NCI-H446 treated with DMSO at 0.1 percent for 48 hours (cell line): ENCODE measurements at regions not wholly inside any gene's neighbourhood (a gene's known extent, or its start where the extent isn't known, plus 50 kb on each side); places are given as distances from the start of the nearest gene placed in this dataset.

ENCODE experiments used
- DNase-seq: peaks from one replicate; lab custom pipeline; 2025; lab: John Stamatoyannopoulos, UW

GRCh38 chr1:22350171-22350923 lies 101.3 kb upstream of the ZBTB40 start:
- DNase-seq = no peak

- DNase-seq = no peak
Observed at GRCh38 chr1:22350924-22351767, 100.5 kb upstream of the ZBTB40 start.

GRCh38 chr1:22351768-22352080 lies 99.9 kb upstream of the ZBTB40 start:
- DNase-seq = no peak

DNA sequence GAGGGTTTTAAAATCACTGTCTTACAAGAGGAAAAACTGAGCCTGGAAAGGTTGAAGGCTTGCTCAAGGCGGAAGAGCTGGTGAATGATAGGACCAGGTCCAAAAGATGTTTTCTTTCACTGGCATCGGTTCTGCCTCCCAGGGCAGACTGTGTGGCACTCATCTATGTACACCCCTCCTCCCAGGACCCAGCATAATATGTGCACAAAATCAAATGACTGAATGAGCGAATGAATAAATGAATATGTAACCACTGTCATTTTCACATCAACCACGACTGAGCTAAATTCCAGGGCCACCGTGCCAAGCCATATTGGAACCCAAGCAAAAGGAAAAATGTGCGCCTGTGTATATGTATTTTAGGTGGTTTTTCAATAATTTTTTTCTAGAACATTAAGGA lies 99.3 kb upstream of the ZBTB40 start:
- DNase-seq = no peak

- no peak for DNase-seq
Observed at GRCh38 chr1:22352896-22353295, 98.8 kb upstream of the ZBTB40 start.

DNA sequence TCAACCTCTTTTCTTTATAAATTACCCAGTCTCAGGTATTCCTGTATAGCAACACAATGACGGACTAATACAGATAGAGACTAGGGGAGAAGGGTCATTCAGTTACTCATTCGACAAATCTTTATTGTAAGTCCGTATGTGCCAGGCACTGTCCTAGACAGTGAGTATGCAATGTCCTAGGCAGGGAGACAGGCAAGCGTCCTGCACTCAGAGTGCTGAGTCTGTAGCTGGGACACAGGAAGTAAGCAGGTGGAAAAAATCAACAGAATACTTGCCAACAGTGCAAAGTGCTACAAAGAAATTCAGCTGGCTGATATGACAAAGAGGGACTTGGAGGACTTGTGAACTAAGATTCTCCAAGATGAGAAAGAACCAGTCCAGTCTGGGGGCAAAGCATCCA lies 92.2 kb upstream of the ZBTB40 start:
- no peak for DNase-seq

DNA sequence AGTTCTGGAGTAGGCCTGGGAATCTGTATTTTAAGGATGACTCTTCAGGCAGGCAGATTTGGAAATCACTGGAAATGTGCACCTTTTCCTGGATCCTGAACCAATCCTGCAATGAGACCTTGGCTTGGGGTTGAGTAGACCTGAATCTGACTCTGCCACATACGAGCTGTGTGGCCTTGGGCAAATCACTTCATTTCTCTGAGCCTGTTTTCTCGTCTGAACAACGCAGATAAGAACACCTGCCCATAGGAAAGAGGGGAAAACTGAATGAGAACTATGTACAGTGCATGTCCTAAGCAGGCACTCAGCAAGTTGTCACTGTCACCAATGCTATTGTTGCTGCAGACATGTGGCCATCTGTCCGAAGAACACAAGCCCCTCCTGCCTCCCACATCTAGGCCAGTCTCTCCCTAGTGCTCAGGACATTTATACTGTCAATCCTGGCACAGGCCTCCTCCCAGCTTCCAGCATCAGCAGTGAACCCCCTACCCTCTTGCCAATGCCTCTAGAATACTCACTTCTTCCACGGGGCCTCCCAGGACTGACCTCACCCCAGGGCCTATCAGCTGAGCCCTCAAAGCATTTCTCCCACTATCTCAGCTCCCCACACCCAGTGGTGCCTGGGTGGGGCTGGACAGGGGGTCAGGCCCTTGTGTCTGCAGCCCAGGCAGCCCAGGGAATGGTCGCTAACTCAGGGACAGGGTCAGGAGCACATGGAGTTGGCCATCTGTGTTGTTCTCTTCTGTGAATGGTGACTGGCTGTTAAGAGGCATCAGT lies 88.8 kb upstream of the ZBTB40 start:
- DNase-seq = no peak

GRCh38 chr1:22363403-22364325 lies 88.0 kb upstream of the ZBTB40 start:
- no peak for DNase-seq

DNA sequence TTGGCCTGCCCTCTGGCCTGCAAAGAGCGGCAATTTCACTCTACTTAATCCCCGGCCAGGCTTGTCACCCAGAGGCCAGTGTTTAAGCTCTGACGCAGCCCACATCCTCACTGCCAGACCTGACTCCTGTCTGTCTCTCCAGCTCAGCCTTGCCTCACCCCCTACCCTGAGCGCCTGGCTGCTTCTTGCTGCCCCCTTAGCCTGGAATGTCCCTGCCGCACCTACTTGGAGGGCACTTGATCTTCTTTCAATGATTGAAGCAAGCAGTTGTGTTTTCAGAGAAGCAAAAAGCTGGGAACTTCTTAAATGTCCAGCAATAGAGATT lies 87.4 kb upstream of the ZBTB40 start:
- DNase-seq = no peak

DNA sequence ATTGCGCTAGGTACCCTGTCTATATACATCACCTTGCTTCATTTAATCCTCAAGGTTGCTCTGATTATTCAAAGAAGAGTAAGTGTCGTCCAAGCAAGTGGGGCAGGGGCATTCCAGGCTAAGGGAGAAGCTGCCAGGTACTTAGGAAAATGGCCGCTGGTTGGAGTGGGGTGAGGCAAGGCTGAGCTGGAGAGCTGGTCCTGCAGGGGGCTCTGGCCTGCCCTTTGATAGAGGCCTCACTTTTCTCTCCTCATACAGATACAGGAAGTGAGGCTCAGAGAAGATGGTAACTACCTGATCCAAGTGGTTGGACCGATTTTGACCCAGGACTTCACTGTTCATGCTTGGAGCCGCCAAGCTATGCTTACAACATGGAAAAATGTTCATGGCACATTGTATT lies 86.9 kb upstream of the ZBTB40 start:
- no peak for DNase-seq

DNA sequence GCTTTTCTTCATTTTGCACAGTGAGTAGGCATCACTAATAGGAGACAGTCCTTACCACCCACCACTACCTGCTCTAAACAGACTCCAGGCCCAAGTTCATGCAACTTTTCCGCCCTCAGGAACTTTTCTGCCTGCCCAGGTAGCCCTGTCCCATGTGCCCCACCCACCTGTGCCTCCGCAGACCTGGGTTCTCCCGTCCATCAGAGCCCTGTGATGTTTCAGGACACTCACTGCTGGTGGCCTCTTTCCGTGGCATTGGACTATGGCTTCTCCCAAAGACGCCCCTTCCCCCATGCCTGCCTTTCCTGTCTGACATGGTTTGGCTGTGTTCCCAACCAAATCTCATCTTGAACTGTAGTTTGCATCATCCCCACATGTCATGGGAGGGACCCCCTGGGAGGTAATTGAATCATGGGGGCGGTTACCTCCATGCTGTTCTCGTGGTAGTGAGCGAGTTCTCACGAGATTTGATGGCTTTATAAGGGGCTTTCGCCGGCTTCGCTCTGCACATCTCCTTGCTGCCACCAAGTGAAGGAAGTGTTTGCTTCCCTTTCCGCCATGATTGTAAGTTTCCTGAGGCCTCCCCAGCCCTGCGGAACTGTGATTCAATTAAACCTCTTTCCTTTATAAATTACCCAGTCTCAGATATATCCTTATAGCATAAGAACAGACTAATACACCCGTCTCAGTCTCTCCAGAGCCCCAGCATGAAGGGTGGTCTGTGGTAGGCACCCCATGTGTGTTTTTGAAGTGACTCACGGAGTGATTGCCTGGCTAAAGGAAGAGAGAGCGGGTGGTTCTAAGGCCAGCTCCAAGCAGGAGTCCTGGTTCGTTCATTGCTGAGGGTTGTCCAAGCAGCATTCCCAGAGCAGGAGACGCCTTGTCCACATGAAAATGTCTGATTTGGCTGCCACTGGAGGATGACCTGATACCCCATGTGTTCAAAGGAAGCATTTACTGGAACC lies 86.0 kb upstream of the ZBTB40 start:
- no peak for DNase-seq

DNA sequence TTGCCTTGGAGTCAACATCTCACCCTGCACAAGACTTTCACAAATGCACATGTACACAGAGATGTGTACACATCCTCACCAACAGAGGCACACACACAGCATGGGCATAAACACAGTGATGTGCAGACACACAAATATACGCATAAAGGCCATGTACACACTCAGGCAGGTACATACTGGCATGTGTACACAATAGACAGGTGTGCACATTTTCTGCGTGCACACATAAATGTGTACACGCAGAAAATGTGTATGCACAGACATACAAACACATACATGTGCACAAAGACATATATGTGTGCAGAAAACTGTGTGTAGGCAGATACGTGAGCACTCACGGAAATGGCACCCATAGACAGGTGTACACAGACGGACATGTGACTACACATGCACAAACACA lies 85.3 kb upstream of the ZBTB40 start:
- no peak for DNase-seq

GRCh38 chr1:22368125-22368524 lies 83.5 kb upstream of the ZBTB40 start:
- DNase-seq = no peak

GRCh38 chr1:22369294-22370189 lies 82.1 kb upstream of the ZBTB40 start:
- no peak for DNase-seq

- no peak for DNase-seq
Observed at GRCh38 chr1:22370190-22370498, 81.5 kb upstream of the ZBTB40 start.

DNA sequence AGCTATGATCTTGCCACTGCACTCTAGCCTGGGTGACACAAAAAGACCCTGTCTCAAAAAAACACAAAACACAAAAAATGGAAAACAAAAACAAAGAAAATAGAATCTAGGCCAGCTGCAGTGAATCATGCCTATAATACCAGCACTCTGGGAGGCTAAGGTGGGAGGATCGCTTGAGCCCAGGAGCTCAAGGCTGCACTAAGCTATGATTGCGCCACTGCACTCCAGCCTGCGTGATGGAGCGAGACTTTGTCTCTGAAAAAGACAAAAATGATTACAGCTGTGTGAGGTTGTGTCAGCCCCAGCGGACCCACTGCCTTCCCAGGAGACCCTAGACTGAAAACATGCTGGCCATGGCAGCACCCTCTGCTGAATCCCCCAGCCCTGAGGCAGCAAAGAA lies 80.2 kb upstream of the ZBTB40 start:
- no peak for DNase-seq

- no peak for DNase-seq
Observed at GRCh38 chr1:22373252-22373651, 78.4 kb upstream of the ZBTB40 start.

DNA sequence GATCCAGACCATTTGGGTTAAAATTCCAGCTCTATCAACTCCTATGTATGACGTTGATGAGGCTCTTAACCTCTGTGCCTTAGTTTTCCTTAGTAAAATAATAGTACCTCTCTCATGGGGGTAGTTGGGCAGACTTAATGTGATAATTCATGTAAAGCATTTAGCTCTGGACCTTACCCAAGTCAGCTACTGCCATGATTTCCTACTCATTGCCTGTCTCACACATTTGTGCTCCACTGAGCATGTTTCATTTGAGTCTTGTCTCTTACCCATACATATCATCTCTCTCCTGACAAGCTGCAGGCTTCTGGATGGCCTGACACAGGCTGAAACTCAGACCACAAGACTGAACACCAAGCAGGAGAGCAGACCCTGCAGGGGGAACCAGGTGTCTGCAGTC lies 77.7 kb upstream of the ZBTB40 start:
- DNase-seq = no peak

- no peak for DNase-seq
Observed at GRCh38 chr1:22375601-22376000, 76.0 kb upstream of the ZBTB40 start.

DNA sequence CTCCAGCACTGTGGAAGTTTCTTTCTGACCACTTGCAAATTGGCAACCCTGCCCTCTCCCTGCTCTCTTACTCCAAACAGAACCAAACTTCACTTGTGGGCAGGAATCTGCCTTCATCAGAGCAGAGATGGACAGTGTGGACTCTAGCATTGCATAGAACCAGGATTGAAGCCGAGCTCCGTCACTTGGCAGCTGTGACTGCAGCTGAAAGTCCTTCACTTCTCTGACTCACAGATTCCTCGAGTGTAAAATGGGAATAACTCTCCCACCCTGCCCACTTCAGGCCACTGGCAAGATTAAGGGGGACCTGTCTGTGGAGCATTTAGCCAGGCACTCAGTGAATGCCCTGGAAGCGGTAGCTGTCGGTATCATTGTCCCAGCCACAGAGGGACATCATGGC lies 75.7 kb upstream of the ZBTB40 start:
- no peak for DNase-seq
